Endothelial cell of umbilical vein (primary cell): ENCODE measurements at regions not wholly inside any gene's neighbourhood (a gene's known extent, or its start where the extent isn't known, plus 50 kb on each side); places are given as distances from the start of the nearest gene placed in this dataset.

Experiments
- BruUV-seq: library from RNA; stranded (reverse); fragments of 400-500 nt; replicated peaks from 2 replicates; lab custom pipeline; 2021; lab: Mats Ljungman, UMichigan
- CTCF ChIA-PET: fragments of 300-600, 350-600 bp; sonication (Branson Sonifier 250); formaldehyde crosslinking; loops from one replicate; lab custom pipeline; 2021; ENCODE audit warnings: antibody characterized with exemption, inconsistent platforms; lab: Charles Lee
- POLR2A ChIA-PET: fragments of 300-600, 350-600 bp; sonication (Branson Sonifier 250); formaldehyde crosslinking; loops from one replicate; lab custom pipeline; 2021; ENCODE audit warnings: antibody characterized with exemption, inconsistent platforms; lab: Charles Lee
- DNase-seq: peaks from one replicate; pipeline ENCODE4 v3.0.0-alpha.2; 2011; ENCODE audit warnings: low read depth, low spot score
- FAIRE-seq: peaks from 2 replicates; lab custom pipeline; 2011; peaks lifted over from hg19 to GRCh38; lab: Jason Lieb, UNC
- H2AFZ ChIP-seq: 2 replicates; pipeline ENCODE4 v1.6.0; 2012; ENCODE audit warnings: low read depth, low read length, control low read depth, inconsistent platforms
- H3K27ac ChIP-seq: 2 replicates; pipeline ENCODE4 v1.5.1; 2011; ENCODE audit warnings: low read depth, mild to moderate bottlenecking, control low read depth, low read length, moderate library complexity; ENCODE audit not compliant: insufficient read depth
- H3K27me3 ChIP-seq, 2 experiments: 2 replicates each; pipeline versions ENCODE4 v1.6.0 to v1.6.1; 2011; ENCODE audit warnings: low read length in 2 of 2, mixed read lengths in 1 of 2; ENCODE audit not compliant: control insufficient read depth in 2 of 2, insufficient read depth in 2 of 2
- H3K36me3 ChIP-seq, 2 experiments: 2 replicates in 1 of 2; 3 replicates in 1 of 2; pipeline ENCODE4 v1.5.1; 2011; ENCODE audit warnings: low read length in 2 of 2, mild to moderate bottlenecking in 1 of 2, moderate library complexity in 1 of 2; ENCODE audit not compliant: control insufficient read depth in 2 of 2, insufficient read depth in 2 of 2; ENCODE audit errors: extremely low read depth in 1 of 2
- H3K4me1 ChIP-seq: 3 replicates; pipeline ENCODE4 v1.5.1; 2011; ENCODE audit warnings: mild to moderate bottlenecking, low read length; ENCODE audit not compliant: control insufficient read depth, insufficient read depth; ENCODE audit errors: extremely low read depth
- H3K4me2 ChIP-seq: 2 replicates; pipeline ENCODE4 v1.6.1; 2011; ENCODE audit warnings: low read length, control low read depth, mixed read lengths; ENCODE audit not compliant: insufficient read depth
- H3K4me3 ChIP-seq, 3 experiments: fragments of 200-600 bp in 1 of 3; sonication (generic), shearing (Covaris generic) in 1 of 3; replicated peaks in 1 of 3; 2 replicates each; pipeline ENCODE4 v1.5.1; 2011 to 2016; ENCODE audit warnings: control low read depth in 3 of 3, low read length in 3 of 3, mild to moderate bottlenecking in 2 of 3, inconsistent platforms in 1 of 3, low read depth in 1 of 3, moderate library complexity in 1 of 3; ENCODE audit not compliant: insufficient read depth in 1 of 3
- H3K79me2 ChIP-seq: 2 replicates; pipeline ENCODE4 v1.6.0; 2012; ENCODE audit warnings: low read length, inconsistent platforms; ENCODE audit not compliant: control insufficient read depth, insufficient read depth
- H3K9ac ChIP-seq: replicated peaks from 2 replicates; pipeline ENCODE3; 2011; ENCODE audit warnings: low read length, control low read depth; ENCODE audit not compliant: insufficient read depth; ENCODE audit errors: extremely low read depth
- H3K9me1 ChIP-seq: replicated peaks from 3 replicates; pipeline ENCODE4 v1.6.0; 2011; ENCODE audit warnings: mild to moderate bottlenecking, low read length; ENCODE audit not compliant: control insufficient read depth, insufficient read depth; ENCODE audit errors: extremely low read depth
- H3K9me3 ChIP-seq: replicated peaks from 2 replicates; pipeline ENCODE4 v1.5.1; 2012; ENCODE audit warnings: low read length, inconsistent platforms; ENCODE audit not compliant: control insufficient read depth, insufficient read depth
- H4K20me1 ChIP-seq: replicated peaks from 2 replicates; pipeline ENCODE3; 2011; ENCODE audit warnings: mild to moderate bottlenecking, low read length; ENCODE audit not compliant: control insufficient read depth, insufficient read depth; ENCODE audit errors: extremely low read depth
- CTCF ChIP-seq, 2 donors: IDR thresholded peaks; 1 replicate in 1 of 2; 2 replicates in 1 of 2; pipeline ENCODE4 v1.5.1; 2011; ENCODE audit warnings: low read length in 2 of 2, mild to moderate bottlenecking in 2 of 2, moderate library complexity in 2 of 2, control low read depth in 1 of 2, inconsistent platforms in 1 of 2, low read depth in 1 of 2; ENCODE audit not compliant: insufficient read depth in 1 of 2; ENCODE audit errors: extremely low read depth in 1 of 2
- EZH2 ChIP-seq: IDR thresholded peaks from 2 replicates; pipeline ENCODE4 v1.6.1; 2012; ENCODE audit warnings: borderline replicate concordance, low read depth, mild to moderate bottlenecking, moderate library complexity, low read length, inconsistent platforms; ENCODE audit not compliant: severe bottlenecking
- FOS ChIP-seq: IDR thresholded peaks from 2 replicates; pipeline ENCODE4 v1.6.1; 2011; ENCODE audit warnings: mild to moderate bottlenecking, low read length, moderate library complexity, borderline replicate concordance; ENCODE audit not compliant: insufficient read depth
- GATA2 ChIP-seq: IDR thresholded peaks from 2 replicates; pipeline ENCODE4 v1.7.0; 2011; ENCODE audit warnings: low read depth, mild to moderate bottlenecking, moderate library complexity, mixed read lengths, low read length; ENCODE audit not compliant: insufficient read length, insufficient read depth
- POLR2AphosphoS5 ChIP-seq: IDR thresholded peaks from 2 replicates; pipeline ENCODE4 v1.6.1; 2012; ENCODE audit warnings: low read depth, mild to moderate bottlenecking, control low read depth, low read length, moderate library complexity; ENCODE audit not compliant: insufficient read depth
- dilution Hi-C: fragments of 300-500 bp; cut with MboI; formaldehyde crosslinking; loops from one replicate; pipeline ENCODE4 v1.15.0; 2019; ENCODE audit warnings: low sequenced_read_pairs; ENCODE audit not compliant: extremely low pct_ligation_motif_present
- intact Hi-C: fragments of 100-400 bp; cut with micrococcal nuclease; formaldehyde crosslinking; loops from one replicate; pipeline ENCODE4 v1.10.0; 2022

GRCh38 chr1:56175211-56175610, 404.2 kb downstream of the PLPP3 start:
- Histone ChIP-seq H3K4me2 (no peak overlapping the region), H3K9me1 (no peaks in the 10 kb centered on the region), H2AFZ (no peak overlapping the region), H3K27me3 (no peaks in the 10 kb centered on the region), H3K4me3 (no peak overlapping the region), H4K20me1 (no peaks in the 10 kb centered on the region), H3K27ac (no peak overlapping the region), H3K9me3 (no peaks in the 10 kb centered on the region), H3K9ac (no peak overlapping the region), H3K36me3 (no peaks in the 10 kb centered on the region), H3K4me1 (no peaks in the 10 kb centered on the region), H3K79me2 (no peaks in the 10 kb centered on the region)
- FAIRE-seq (no peak), DNase-seq (no peak)
- intact Hi-C loops (no loop called here), dilution Hi-C loops (no loop called here)
- ChIA-PET POLR2A (no interaction called here), CTCF (interaction anchor here (1.9 kb wide), 1 partner anchor 16 kb away, joined by 4 read pairs; no protein-coding TSS in a partner anchor)
- TF ChIP-seq EZH2 (no peak), FOS (no peak), CTCF (IDR thresholded peaks at IDR 0.05; ENCODE audit: extremely low read depth in 1 of 2, insufficient read depth in 1 of 2, low read depth in 1 of 2, low read length in 2 of 2) (no peak), POLR2AphosphoS5 (no peak), GATA2 (no peak)
- no TSS peak for BruUV-seq
